Ishikawa (cell line): ENCODE measurements at regions not wholly inside any gene's neighbourhood (a gene's known extent, or its start where the extent isn't known, plus 50 kb on each side); places are given as distances from the start of the nearest gene placed in this dataset.

Experiments
- EGR1 ChIP-seq: IDR thresholded peaks from 2 replicates; pipeline ENCODE4 v1.6.1; 2012
- EP300 ChIP-seq: IDR thresholded peaks from 2 replicates; pipeline ENCODE4 v1.6.1; 2012; ENCODE audit warnings: borderline replicate concordance
- FOXM1 ChIP-seq: IDR thresholded peaks from 2 replicates; pipeline ENCODE4 v1.6.1; 2012; ENCODE audit warnings: low read depth, borderline replicate concordance
- RAD21 ChIP-seq: IDR thresholded peaks from 2 replicates; pipeline ENCODE4 v1.6.1; 2012; ENCODE audit warnings: low read depth
- REST ChIP-seq: IDR thresholded peaks from 2 replicates; pipeline ENCODE4 v1.6.1; 2012; ENCODE audit warnings: low read depth, mild to moderate bottlenecking
- TAF1 ChIP-seq: IDR thresholded peaks from 2 replicates; pipeline ENCODE4 v1.6.1; 2012; ENCODE audit warnings: low read depth, mild to moderate bottlenecking
- TEAD4 ChIP-seq: IDR thresholded peaks from 2 replicates; pipeline ENCODE4 v1.6.1; 2012
- YY1 ChIP-seq: IDR thresholded peaks from 2 replicates; pipeline ENCODE4 v1.6.1; 2012; ENCODE audit warnings: low read depth
- TF ChIP-seq, protein P1 (sequence below): IDR thresholded peaks from 2 replicates; pipeline ENCODE4 v1.6.1; 2012

- TF ChIP-seq YY1, result no peak
- TF ChIP-seq, protein P1, sequence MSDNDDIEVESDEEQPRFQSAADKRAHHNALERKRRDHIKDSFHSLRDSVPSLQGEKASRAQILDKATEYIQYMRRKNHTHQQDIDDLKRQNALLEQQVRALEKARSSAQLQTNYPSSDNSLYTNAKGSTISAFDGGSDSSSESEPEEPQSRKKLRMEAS, result no peak
- TF ChIP-seq FOXM1, result no peak
- no peak for TF ChIP-seq REST
- no peak for TF ChIP-seq RAD21
- no peak for TF ChIP-seq EP300
- no peak for TF ChIP-seq TEAD4
- TF ChIP-seq TAF1, result no peak
- TF ChIP-seq EGR1, result no peak
Observed at GRCh38 chr13:81779876-81780275, 1439.0 kb upstream of the SPRY2 start.
